ENCODE measurements at regions not wholly inside any gene's neighbourhood (a gene's known extent, or its start where the extent isn't known, plus 50 kb on each side); places are given as distances from the start of the nearest gene placed in this dataset.

- ATAC-seq (ENCODE audit: insufficient read depth, low read depth) (no peak), DNase-seq (no peak)
- no peaks in the 10 kb centered on the region for H3K9me3 ChIP-seq (ENCODE audit: insufficient read depth, low read length, severe bottlenecking)
- H3K27me3 ChIP-seq (ENCODE audit: insufficient read depth, low read length, poor library complexity) = peaks cover 4% of the 10 kb centered on the region
- no peaks in the 10 kb centered on the region for H4K20me1 ChIP-seq (ENCODE audit: insufficient read depth, low read length)
- no peak for TF ChIP-seq CTCF (IDR thresholded peaks at IDR 0.05; ENCODE audit: borderline replicate concordance, extremely low read depth, low read length, poor library complexity, severe bottlenecking)
- no peak for TF ChIP-seq EZH2 (IDR thresholded peaks at IDR 0.05; ENCODE audit: borderline replicate concordance, low read depth, low read length, severe bottlenecking)
- no peak overlapping the region for H3K27ac ChIP-seq (ENCODE audit: low read length)
- H3K4me2 ChIP-seq (ENCODE audit: insufficient read depth, low read length) = no peak overlapping the region
- H2AFZ ChIP-seq (ENCODE audit: low read depth, low read length) = no peak overlapping the region
- no peak overlapping the region for H3K9ac ChIP-seq (ENCODE audit: low read depth, low read length)
- no peaks in the 10 kb centered on the region for H3K36me3 ChIP-seq (ENCODE audit: insufficient read depth, low read length)
- no peaks in the 10 kb centered on the region for H3K4me1 ChIP-seq (ENCODE audit: insufficient read depth, low read length)
- H3K79me2 ChIP-seq (ENCODE audit: insufficient read depth, low read length) = no peaks in the 10 kb centered on the region
- no peak overlapping the region for H3K4me3 ChIP-seq (ENCODE audit: low read depth in 1 of 2, low read length in 2 of 2)
Measured at GRCh38 chr11:129733981-129734380, 81.7 kb upstream of the TMEM45B start.

GRCh38 chr11:129734654-129735053, 81.0 kb upstream of the TMEM45B start:
- Histone ChIP-seq H3K79me2 (ENCODE audit: insufficient read depth, low read length) (no peaks in the 10 kb centered on the region), H3K4me2 (ENCODE audit: insufficient read depth, low read length) (no peak overlapping the region), H3K36me3 (ENCODE audit: insufficient read depth, low read length) (no peaks in the 10 kb centered on the region), H3K9ac (ENCODE audit: low read depth, low read length) (no peak overlapping the region), H3K9me3 (ENCODE audit: insufficient read depth, low read length, severe bottlenecking) (no peaks in the 10 kb centered on the region), H2AFZ (ENCODE audit: low read depth, low read length) (no peak overlapping the region), H3K27me3 (ENCODE audit: insufficient read depth, low read length, poor library complexity) (peaks cover 8% of the 10 kb centered on the region), H4K20me1 (ENCODE audit: insufficient read depth, low read length) (no peaks in the 10 kb centered on the region), H3K4me1 (ENCODE audit: insufficient read depth, low read length) (no peaks in the 10 kb centered on the region), H3K27ac (ENCODE audit: low read length) (no peak overlapping the region), H3K4me3 (ENCODE audit: low read depth in 1 of 2, low read length in 2 of 2) (no peak overlapping the region)
- ATAC-seq (ENCODE audit: insufficient read depth, low read depth) = no peak
- DNase-seq = no peak
- TF ChIP-seq CTCF (IDR thresholded peaks at IDR 0.05; ENCODE audit: borderline replicate concordance, extremely low read depth, low read length, poor library complexity, severe bottlenecking) (no peak), EZH2 (IDR thresholded peaks at IDR 0.05; ENCODE audit: borderline replicate concordance, low read depth, low read length, severe bottlenecking) (no peak)

- Histone ChIP-seq H4K20me1 (ENCODE audit: insufficient read depth, low read length) (no peaks in the 10 kb centered on the region), H3K4me1 (ENCODE audit: insufficient read depth, low read length) (no peaks in the 10 kb centered on the region), H3K4me3 (ENCODE audit: low read depth in 1 of 2, low read length in 2 of 2) (no peak overlapping the region), H3K27me3 (ENCODE audit: insufficient read depth, low read length, poor library complexity) (peaks cover 8% of the 10 kb centered on the region), H3K9ac (ENCODE audit: low read depth, low read length) (no peak overlapping the region), H3K79me2 (ENCODE audit: insufficient read depth, low read length) (no peaks in the 10 kb centered on the region), H3K36me3 (ENCODE audit: insufficient read depth, low read length) (no peaks in the 10 kb centered on the region), H2AFZ (ENCODE audit: low read depth, low read length) (no peak overlapping the region), H3K9me3 (ENCODE audit: insufficient read depth, low read length, severe bottlenecking) (no peaks in the 10 kb centered on the region), H3K4me2 (ENCODE audit: insufficient read depth, low read length) (no peak overlapping the region), H3K27ac (ENCODE audit: low read length) (no peak overlapping the region)
- TF ChIP-seq CTCF (IDR thresholded peaks at IDR 0.05; ENCODE audit: borderline replicate concordance, extremely low read depth, low read length, poor library complexity, severe bottlenecking) (no peak), EZH2 (IDR thresholded peaks at IDR 0.05; ENCODE audit: borderline replicate concordance, low read depth, low read length, severe bottlenecking) (no peak)
- ATAC-seq (ENCODE audit: insufficient read depth, low read depth) (no peak), DNase-seq (no peak)
Measured at GRCh38 chr11:129737831-129738230, 77.8 kb upstream of the TMEM45B start.

GRCh38 chr11:129738242-129738641, 77.4 kb upstream of the TMEM45B start:
- Histone ChIP-seq H3K79me2 (ENCODE audit: insufficient read depth, low read length) (no peaks in the 10 kb centered on the region), H3K27ac (ENCODE audit: low read length) (no peak overlapping the region), H2AFZ (ENCODE audit: low read depth, low read length) (no peak overlapping the region), H4K20me1 (ENCODE audit: insufficient read depth, low read length) (no peaks in the 10 kb centered on the region), H3K9ac (ENCODE audit: low read depth, low read length) (no peak overlapping the region), H3K36me3 (ENCODE audit: insufficient read depth, low read length) (no peaks in the 10 kb centered on the region), H3K9me3 (ENCODE audit: insufficient read depth, low read length, severe bottlenecking) (no peaks in the 10 kb centered on the region), H3K4me3 (ENCODE audit: low read depth in 1 of 2, low read length in 2 of 2) (no peak overlapping the region), H3K4me1 (ENCODE audit: insufficient read depth, low read length) (no peaks in the 10 kb centered on the region), H3K27me3 (ENCODE audit: insufficient read depth, low read length, poor library complexity) (peaks cover 8% of the 10 kb centered on the region), H3K4me2 (ENCODE audit: insufficient read depth, low read length) (no peak overlapping the region)
- TF ChIP-seq EZH2 (IDR thresholded peaks at IDR 0.05; ENCODE audit: borderline replicate concordance, low read depth, low read length, severe bottlenecking) (no peak), CTCF (IDR thresholded peaks at IDR 0.05; ENCODE audit: borderline replicate concordance, extremely low read depth, low read length, poor library complexity, severe bottlenecking) (no peak)
- ATAC-seq (ENCODE audit: insufficient read depth, low read depth) = no peak
- DNase-seq = no peak

Data from DND-41 (cell line).